ENCODE measurements at regions not wholly inside any gene's neighbourhood (a gene's known extent, or its start where the extent isn't known, plus 50 kb on each side); places are given as distances from the start of the nearest gene placed in this dataset.

GRCh38 chr3:31232055-31233025 is 300.4 kb upstream of the STT3B start:
- no peak for DNase-seq

- no peak for DNase-seq
These were observed 298.6 kb upstream of the STT3B start for GRCh38 chr3:31234145-31234544.

DNA sequence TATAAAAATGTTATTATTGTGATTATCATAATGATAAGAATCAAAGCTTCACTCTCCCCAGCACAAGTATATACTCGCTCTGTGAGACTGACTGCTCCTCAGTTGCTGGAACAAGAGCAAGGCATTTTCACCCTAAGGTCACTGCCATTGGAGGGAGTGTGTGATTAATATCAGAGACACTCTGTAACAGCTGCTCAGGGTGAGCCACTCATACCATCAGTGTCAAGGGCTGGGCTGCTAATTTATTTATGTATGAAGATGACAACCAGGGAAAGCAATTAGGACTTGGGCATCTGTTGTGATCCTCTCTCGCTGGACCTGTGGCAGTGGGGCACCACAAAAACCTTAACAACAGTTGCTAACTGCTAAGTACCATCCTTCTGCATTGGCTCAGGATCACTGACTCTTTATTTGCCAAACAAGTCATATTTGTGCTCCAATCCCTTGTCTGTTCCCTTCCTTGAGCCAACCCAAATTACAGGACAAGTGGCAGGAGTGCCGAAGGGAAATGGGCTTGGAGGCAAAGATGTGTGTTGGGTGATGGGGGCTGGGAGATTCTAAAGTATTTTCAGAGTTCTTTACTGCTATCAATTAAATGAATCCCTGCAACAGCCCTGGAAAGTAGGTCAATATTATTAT is 297.5 kb upstream of the STT3B start:
- no peak for DNase-seq

GRCh38 chr3:31237887-31238286 is 294.8 kb upstream of the STT3B start:
- DNase-seq = no peak

DNA sequence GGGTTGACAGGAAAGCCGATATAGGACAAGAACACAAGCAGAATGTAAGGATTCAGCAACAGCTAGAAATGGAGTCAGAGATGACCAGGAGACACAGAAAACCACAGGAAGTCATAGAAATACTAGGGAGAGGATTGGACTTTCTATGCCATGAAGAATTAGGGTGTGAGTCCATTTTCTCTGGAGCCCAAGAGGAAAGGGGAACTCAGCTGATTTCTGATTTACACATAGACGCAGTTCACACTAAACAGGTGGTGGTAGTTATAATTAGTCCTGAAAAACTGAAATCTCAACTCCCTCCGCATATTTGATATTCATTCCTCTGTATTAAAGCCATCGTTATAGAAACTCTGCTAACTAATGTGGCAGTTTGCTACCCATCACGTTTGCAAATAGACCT is 292.7 kb upstream of the STT3B start:
- DNase-seq = no peak

GRCh38 chr3:31240466-31240865 is 292.3 kb upstream of the STT3B start:
- no peak for DNase-seq

GRCh38 chr3:31240874-31241273 is 291.9 kb upstream of the STT3B start:
- DNase-seq = no peak

DNA sequence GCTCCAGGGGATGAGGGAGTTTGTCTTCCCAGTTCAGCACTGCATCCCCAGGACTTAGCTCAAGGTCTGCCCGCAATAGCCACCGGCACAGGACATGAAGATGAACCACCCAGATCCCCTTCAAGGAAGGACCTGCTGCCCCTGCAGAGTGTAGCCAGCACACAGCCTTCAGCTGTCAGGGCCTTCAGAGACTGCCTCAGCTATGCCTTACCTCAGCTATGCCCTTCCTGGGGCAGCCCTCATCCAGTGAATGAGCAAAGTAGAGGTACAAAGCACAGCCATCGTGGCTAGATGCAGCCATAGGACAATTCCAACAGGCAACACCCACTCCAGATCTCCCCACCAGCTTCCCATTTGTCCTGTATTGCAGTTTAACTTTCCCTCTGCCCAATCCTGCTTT is 291.2 kb upstream of the STT3B start:
- DNase-seq = no peak

- no peak for DNase-seq
These were observed 290.4 kb upstream of the STT3B start for GRCh38 chr3:31242026-31242960.

- DNase-seq = no peak
These were observed 287.6 kb upstream of the STT3B start for GRCh38 chr3:31244929-31245817.

DNA sequence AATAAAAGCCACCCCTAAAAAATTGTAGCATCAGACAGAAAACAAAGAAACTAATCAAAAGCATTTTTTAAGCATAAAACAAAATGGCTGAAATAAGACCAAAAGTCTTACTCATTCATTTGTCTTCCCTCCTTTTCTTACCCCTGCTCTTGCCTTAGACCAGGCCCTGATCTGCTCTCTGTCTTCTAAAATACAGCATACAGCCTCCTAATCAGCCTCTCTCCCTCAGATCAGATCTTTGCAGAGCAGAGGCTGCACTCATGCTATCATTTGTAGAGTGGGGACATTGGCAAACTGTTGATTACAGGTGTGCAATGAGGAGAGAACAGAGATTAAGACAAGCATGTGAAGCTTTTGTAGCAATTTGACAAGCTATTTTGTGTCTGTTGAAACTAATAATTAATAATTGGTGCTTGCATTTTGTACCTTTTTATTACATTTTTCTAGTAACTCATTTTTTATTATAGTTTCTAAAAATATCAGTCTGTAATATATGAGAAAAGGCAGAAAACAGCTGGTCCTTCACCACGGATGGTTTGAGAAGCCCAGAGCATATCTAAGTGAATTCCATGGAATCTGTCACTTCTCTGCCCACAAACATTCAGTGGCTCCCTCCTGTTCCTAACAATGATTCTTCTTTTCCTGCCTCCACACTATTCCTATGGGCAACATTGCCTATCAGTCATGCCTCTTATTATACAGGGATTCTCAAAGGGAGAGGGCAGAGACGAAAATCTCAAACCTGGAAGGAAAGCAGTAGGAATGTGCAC is 286.2 kb upstream of the STT3B start:
- no peak for DNase-seq

DNA sequence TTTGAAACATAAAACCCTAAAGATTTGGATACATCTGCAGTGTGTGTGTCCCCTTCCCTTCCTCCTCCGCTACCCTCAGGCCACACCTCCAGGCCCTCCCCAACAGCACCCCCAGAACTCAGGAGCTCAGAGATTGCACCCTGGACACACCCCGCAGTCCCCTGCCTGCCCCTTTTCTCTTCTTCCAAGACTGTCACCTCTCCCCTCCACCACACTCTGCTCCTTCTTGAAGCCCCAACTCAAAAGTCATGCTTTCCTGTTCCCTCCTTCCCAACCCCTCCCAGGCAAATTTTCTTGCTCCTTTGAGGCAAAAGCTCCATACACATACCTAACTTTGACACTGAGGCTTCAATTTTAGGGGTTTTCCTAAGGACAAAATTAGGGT is 285.7 kb upstream of the STT3B start:
- no peak for DNase-seq

DNA sequence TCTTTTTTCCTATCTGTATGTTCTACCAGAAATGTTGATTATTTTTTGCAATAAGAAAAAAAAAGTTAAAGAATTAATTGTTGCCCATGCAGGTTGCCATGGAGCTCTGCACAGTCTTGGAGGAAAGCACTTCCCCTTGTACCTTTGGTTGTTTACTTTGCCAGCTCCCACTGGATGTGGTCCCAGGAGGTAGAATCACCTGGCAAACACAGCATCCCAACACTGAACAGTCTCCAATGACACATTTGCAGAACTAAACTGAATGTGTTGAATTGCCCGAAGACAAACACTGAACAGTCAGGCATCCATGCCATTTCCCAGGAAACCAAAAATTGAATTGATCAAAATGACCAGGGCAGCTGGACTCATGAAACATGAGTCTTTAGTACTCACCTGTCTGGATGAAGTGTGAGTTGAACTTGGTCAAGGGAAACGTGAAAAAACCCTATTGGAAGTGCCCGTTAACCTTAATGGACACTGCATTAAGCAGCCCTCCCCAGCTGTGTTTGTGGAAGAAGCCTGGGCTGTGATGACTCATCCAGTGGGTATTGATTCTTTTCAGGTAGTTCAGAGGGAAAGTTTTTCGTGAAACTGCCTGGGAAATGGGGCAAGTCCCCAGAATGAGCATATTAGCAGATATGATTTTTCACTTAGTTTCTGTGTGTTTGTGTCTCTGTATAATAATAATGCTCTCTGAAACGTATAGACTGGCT is 284.7 kb upstream of the STT3B start:
- DNase-seq = peak; percentile 75

- peak; percentile 33 for DNase-seq
These were observed 284.1 kb upstream of the STT3B start for GRCh38 chr3:31248563-31248992.

GRCh38 chr3:31249545-31249944 is 283.2 kb upstream of the STT3B start:
- no peak for DNase-seq

GRCh38 chr3:31250116-31250777 is 282.5 kb upstream of the STT3B start:
- DNase-seq = no peak

GRCh38 chr3:31251083-31251482 is 281.6 kb upstream of the STT3B start:
- no peak for DNase-seq

- no peak for DNase-seq
These were observed 280.2 kb upstream of the STT3B start for GRCh38 chr3:31252216-31253185.

DNA sequence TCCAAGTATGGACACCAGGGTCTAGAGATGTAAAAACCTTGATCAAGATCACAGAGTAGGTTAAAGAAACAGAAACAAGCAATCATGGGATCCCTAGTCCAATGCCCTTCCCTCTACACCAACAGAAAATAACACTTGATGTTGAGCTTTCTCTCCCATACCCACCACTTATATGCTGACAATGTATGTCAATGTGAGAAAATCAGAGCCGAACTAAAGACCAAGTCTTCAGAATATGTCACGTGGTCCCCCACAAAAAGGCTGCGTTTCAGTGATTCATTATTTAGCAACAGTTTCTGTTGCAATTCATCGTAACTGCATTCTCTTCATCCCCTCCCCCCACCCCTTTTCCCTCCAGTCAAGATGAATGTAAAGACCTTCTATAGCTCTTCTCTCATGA is 278.9 kb upstream of the STT3B start:
- no peak for DNase-seq

All from NCI-H345 (cell line).